UCSD-AML1 (cell line): ENCODE measurements at regions not wholly inside any gene's neighbourhood (a gene's known extent, or its start where the extent isn't known, plus 50 kb on each side); places are given as distances from the start of the nearest gene placed in this dataset.

Experiments used
- DNase-seq: peaks from one replicate; lab custom pipeline; 2025; ENCODE audit not compliant: unreplicated experiment; lab: John Stamatoyannopoulos, UW

GRCh38 chr2:19460761-19461160 is 102.3 kb upstream of the OSR1 start:
- DNase-seq, result no peak

- no peak for DNase-seq
These were observed 100.1 kb upstream of the OSR1 start for GRCh38 chr2:19458427-19459003.

- no peak for DNase-seq
These were observed 99.4 kb upstream of the OSR1 start for GRCh38 chr2:19457809-19458208.

- DNase-seq, result no peak
These were observed 98.4 kb upstream of the OSR1 start for GRCh38 chr2:19456705-19457309.

- DNase-seq, result no peak
These were observed 95.7 kb upstream of the OSR1 start for GRCh38 chr2:19454125-19454524.

GRCh38 chr2:19442731-19443130 is 84.3 kb upstream of the OSR1 start:
- no peak for DNase-seq

GRCh38 chr2:19439081-19439480 is 80.7 kb upstream of the OSR1 start:
- DNase-seq, result no peak

- no peak for DNase-seq
These were observed 77.4 kb upstream of the OSR1 start for GRCh38 chr2:19435815-19436214.

- no peak for DNase-seq
These were observed 76.0 kb upstream of the OSR1 start for GRCh38 chr2:19434413-19434812.

- no peak for DNase-seq
These were observed 68.5 kb upstream of the OSR1 start for GRCh38 chr2:19426941-19427340.

- no peak for DNase-seq
These were observed 67.7 kb upstream of the OSR1 start for GRCh38 chr2:19426144-19426543.

- DNase-seq, result no peak
These were observed 67.0 kb upstream of the OSR1 start for GRCh38 chr2:19425419-19425818.

- DNase-seq, result no peak
These were observed 60.9 kb upstream of the OSR1 start for GRCh38 chr2:19419211-19419880.

- no peak for DNase-seq
These were observed 58.6 kb upstream of the OSR1 start for GRCh38 chr2:19416784-19417684.

GRCh38 chr2:19416083-19416482 is 57.7 kb upstream of the OSR1 start:
- no peak for DNase-seq

- no peak for DNase-seq
These were observed 50.6 kb upstream of the OSR1 start for GRCh38 chr2:19409046-19409445.

- no peak for DNase-seq
These were observed 50.2 kb upstream of the OSR1 start for GRCh38 chr2:19408592-19408991.
